Hematopoietic multipotent progenitor cell treated with erythropoietin and hydrocortisone succinate and interleukin-3 and kit ligand, for 4 days (in vitro differentiated cells): ENCODE measurements at regions not wholly inside any gene's neighbourhood (a gene's known extent, or its start where the extent isn't known, plus 50 kb on each side); places are given as distances from the start of the nearest gene placed in this dataset.
"Not testable (repeated sequence)": the region's sequence is repeated elsewhere in the genome, so short reads cannot be mapped to it uniquely, and the experiment has no call there.

Experiments
- DNase-seq: peaks from one replicate; pipeline ENCODE4 v3.0.0-alpha.2; 2015

GRCh38 chr3:198096015-198096414 lies 136.0 kb downstream of the LMLN start:
- DNase-seq, result peak; percentile 25

- DNase-seq, result no peak
These were observed 137.0 kb downstream of the LMLN start for GRCh38 chr3:198097048-198097447.

- not testable (repeated sequence) for DNase-seq
These were observed 138.7 kb downstream of the LMLN start for GRCh38 chr3:198098661-198099081.

- DNase-seq, result peak; percentile 35
These were observed 143.1 kb downstream of the LMLN start for GRCh38 chr3:198103070-198103469.

GRCh38 chr3:198106265-198106664 lies 146.2 kb downstream of the LMLN start:
- DNase-seq, result no peak

GRCh38 chr3:198107840-198108734 lies 148.1 kb downstream of the LMLN start:
- DNase-seq, result peak; percentile 46

- no peak for DNase-seq
These were observed 149.9 kb downstream of the LMLN start for GRCh38 chr3:198109883-198110282.

GRCh38 chr3:198112031-198112430 lies 152.0 kb downstream of the LMLN start:
- no peak for DNase-seq

GRCh38 chr3:198113206-198114053 lies 153.4 kb downstream of the LMLN start:
- peak; percentile 30 for DNase-seq

GRCh38 chr3:198114516-198114915 lies 154.5 kb downstream of the LMLN start:
- not testable (repeated sequence) for DNase-seq

- not testable (repeated sequence) for DNase-seq
These were observed 162.2 kb downstream of the LMLN start for GRCh38 chr3:198122184-198122583.

- not testable (repeated sequence) for DNase-seq
These were observed 177.2 kb downstream of the LMLN start for GRCh38 chr3:198137038-198137835.

- not testable (repeated sequence) for DNase-seq
These were observed 178.2 kb downstream of the LMLN start for GRCh38 chr3:198138205-198138604.

GRCh38 chr3:198139037-198139436 lies 179.0 kb downstream of the LMLN start:
- not testable (repeated sequence) for DNase-seq

GRCh38 chr3:198139513-198140167 lies 179.6 kb downstream of the LMLN start:
- DNase-seq, result not testable (repeated sequence)

- not testable (repeated sequence) for DNase-seq
These were observed 183.5 kb downstream of the LMLN start for GRCh38 chr3:198143300-198144137.

GRCh38 chr3:198145231-198145784 lies 185.3 kb downstream of the LMLN start:
- DNase-seq, result not testable (repeated sequence)

GRCh38 chr3:198146070-198146469 lies 186.1 kb downstream of the LMLN start:
- not testable (repeated sequence) for DNase-seq

GRCh38 chr3:198146559-198147164 lies 186.6 kb downstream of the LMLN start:
- not testable (repeated sequence) for DNase-seq

- DNase-seq, result not testable (repeated sequence)
These were observed 187.2 kb downstream of the LMLN start for GRCh38 chr3:198147213-198147612.
